ENCODE measurements at regions not wholly inside any gene's neighbourhood (a gene's known extent, or its start where the extent isn't known, plus 50 kb on each side); places are given as distances from the start of the nearest gene placed in this dataset.

- DNase-seq: no peak
Measured at GRCh38 chr6:141035312-141036200, 1097.2 kb upstream of the GJE1 start.

DNA sequence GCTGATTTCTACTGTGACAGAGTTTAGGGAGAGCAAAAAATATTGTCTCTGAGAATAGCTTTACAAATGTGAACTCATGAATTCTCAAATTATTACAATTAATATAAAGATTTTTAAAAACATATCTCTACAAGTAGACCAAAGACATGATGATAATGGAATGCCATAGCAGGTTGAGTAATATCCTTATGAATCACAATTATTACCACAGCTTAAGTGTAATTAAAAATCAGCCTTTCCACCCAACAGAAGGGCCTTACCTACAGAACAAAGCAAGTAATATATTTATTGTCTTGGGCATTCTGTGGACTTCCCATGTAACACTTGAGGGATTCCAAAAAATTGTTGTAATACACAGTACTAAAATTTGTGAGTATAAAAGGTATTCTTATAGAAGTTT, 1099.6 kb upstream of the GJE1 start:
- no peak for DNase-seq

- DNase-seq: no peak
Measured at GRCh38 chr6:141029908-141030307, 1102.8 kb upstream of the GJE1 start.

DNA sequence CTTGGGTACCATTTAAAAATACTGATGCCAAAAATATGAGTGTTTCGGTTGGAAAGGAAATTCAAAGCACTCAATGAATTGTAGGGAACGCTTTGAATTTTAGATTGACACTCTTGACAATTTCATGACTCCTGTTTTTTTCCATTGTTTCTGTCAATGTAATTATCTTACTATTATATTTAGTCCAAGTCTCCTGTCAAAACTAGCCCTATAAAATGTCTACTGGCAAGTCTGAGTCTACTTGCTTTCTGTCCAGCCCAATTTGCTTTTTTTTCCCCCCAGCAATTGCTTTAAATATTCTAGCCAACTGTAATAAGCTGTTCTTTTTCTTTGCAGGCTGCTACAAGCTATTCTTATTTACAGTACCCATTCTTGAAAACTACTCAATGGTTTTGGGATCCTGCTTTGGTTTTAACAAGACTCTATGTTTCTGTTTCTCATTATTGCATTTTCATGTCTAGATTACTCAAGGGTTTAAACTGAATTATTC, 1103.9 kb upstream of the GJE1 start:
- no peak for DNase-seq

- DNase-seq: no peak
Measured at GRCh38 chr6:141026504-141026903, 1106.2 kb upstream of the GJE1 start.

DNA sequence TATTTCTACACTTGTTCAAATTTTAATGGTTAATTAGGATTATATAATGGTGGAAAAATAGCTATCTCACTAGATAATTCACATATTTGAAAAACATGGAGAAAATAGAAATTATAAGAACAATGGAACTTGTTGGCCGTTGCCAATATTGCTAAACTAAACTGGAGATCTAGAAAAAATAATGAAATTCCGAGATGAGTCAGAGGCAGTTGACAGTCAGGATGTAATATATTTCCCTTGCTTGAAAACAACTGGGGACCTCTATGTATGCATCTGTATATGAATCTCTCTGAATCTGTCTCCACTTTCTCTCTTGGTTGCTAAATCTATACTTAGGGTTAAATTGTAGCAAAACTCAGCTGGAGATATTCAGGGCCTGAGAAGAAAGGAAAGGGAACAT, 1108.2 kb upstream of the GJE1 start:
- DNase-seq: no peak

DNA sequence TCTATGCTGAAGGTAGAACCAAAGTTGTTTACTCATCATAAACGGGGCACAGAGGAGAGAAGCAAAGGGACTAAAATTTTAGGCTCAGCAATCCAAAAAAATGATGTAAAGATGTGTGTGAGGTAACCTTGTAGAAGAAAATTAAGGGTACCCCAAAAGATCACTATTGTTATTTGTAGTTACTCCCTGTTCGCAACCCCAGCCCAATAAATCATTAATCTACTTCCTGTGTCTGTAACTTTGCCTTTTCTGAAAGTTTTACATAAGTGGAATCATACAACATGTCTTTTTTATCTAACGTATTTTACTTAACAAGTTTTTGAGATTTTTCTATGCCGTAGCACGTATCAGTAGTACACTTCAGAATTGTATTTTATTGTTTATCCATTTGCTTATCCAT, 1114.8 kb upstream of the GJE1 start:
- no peak for DNase-seq

DNA sequence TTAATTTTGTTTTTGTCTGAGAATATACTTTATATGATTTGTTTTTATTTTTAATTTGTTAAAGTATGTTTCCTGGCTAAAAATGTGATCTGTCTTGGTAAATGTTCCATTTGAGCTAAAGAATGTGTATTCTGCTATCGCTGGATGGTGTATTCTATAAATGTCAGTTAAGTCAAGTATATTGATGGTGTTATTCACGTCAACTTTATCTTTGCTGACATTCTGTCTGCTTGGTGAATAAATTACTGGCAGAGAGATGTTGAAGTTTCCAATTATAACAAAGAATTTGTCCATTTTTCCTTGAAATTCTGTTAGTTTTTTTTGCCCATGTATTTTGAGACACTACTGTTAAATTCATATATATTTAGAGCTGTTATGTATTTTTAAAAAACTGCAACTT, 1131.8 kb upstream of the GJE1 start:
- DNase-seq: no peak

DNA sequence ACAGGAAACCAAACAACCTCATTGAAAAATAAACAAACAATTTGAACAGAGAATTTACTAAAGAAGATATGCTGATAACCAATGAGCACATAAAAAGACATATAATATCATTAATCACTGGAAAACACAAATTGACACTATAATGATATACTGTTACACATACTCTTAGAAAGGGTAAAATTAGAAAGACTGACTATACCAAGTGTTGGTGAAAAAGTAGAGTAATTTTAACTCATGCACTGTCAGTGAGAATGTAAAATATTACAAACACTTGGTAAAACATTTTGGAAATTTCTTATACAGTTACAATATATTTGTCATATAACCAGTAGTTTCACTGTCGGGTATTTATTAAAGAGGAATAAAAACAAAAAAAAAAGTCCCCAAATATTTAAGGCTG, 1139.2 kb upstream of the GJE1 start:
- DNase-seq: no peak

GRCh38 chr6:140992678-140993077, 1140.0 kb upstream of the GJE1 start:
- no peak for DNase-seq

GRCh38 chr6:140988780-140989179, 1143.9 kb upstream of the GJE1 start:
- DNase-seq: no peak

DNA sequence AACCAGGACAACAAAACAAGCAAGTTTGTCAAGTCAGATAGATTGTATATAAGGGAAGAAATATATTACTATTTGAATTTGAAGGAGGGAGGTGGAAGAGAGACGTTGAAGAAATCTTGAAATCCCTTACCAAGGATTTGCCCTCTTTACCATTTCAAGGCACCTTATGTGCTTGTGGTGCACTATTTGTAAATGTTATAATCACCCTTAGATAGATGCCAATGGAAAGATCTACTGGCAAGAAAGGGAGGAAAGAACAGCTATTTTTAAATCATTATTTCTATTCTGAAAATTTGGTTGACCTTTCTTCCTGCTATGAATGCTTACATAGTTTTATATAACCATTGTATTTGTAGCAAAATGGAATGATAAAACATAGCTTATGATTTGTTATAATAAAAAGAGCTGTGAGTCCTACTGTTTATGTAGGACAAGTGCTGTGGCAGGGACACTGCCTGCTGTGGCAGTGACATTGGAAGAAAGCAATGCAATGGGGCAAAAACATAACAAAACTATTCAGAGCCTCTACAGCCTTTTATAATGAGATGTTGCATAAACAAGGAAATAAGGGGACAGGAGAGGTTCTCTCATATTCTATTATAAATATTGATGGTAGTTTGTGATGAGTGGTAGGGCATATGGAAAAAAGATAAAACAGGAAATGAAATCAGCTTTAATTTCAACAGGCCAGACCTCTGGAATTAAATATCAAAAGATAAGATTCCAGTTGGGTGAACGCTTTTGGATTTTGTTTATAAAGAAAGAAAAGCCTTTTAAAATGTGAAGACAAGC, 1145.2 kb upstream of the GJE1 start:
- DNase-seq: no peak

DNA sequence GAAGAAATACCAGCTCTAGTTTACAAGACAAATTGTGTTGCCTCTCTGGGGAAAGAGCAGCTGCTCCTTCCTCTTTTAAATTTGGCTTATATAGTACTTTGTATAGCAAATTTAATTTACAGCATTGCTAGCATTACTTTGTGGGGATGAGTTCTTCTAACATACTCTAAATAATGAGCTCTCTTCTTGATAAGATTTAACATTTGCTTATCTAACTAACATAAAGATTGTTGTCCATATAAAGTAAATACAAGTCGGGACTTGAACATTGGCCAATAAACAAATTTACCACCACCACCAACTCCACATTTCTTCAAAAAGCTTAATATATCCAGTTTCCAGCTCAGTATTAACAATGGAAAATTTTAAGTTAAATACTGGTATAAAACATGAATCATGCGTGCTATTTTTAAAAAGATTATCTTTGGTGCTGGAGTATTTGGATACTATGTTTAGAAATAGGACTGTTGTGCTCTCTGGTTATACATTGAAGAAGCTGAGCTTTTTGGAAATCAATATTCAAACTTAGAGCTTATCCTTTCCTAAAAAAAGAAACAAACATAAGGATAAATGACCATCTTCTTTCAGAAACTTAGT, 1146.9 kb upstream of the GJE1 start:
- no peak for DNase-seq

DNA sequence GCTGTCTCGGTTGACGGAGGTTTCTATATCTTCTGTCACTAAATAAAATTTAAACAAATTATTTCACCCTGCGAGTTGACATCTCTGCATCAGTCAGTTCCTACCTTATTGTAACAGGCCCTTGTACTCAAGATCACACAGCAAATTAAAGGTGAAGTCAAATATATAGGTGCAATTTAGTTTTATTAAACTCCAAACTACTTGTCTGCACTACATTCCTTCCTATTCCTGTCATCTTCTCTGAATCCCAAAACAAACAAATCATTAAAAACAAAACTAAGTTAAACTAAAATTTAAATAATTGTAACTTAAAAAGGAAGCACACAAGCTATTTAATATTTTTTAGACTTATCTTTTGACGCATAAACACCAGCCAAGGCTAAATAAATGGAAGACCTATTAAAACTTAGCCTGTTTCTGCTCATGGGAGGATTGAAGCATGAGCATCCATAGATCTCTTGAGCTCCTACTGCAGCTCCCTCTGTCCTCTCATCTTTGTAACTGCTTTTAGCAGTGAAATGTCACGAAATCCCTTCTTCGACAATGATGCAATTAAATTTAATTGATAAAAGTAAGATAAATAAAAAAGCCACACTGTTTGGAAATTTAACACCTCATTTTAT, 1152.3 kb upstream of the GJE1 start:
- DNase-seq: no peak

DNA sequence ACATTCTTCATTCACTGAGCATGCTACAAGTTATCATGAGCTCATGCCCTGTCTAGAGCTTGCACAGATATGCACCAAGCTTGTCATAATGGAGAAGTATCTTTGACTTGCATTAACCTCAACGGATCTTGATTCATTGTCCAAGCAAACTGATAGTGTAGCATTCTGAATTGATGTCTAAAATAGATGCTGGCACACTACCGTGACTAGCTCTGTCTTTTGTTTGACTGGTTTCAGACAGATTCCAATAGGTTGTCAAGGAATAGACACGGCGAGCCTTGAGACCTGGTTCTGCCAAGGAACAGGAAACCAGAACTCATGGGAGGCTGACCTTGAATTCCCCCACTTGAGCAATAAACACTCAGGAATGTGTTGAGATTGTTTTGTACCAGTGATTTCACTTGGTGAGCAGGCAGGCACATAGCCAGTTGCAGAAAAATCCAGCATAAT, 1153.1 kb upstream of the GJE1 start:
- DNase-seq: no peak

DNA sequence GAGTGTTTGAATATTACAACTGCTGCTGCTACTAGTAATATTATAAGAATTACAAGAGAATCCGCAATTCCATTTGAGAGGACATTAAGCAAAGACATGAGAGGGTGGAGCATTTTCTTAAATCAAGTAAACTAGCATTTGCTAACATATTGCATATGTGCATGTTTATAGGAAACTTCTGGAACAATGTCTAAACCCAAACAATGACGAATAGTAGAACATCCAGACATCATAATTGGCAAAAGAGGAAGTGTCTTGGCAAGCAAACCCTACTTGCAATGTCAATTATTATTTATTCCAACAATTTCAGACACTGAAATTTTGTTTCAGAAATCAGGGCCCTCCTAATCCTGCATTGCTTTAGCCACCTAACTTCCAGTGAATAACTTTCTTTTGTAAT, 1155.3 kb upstream of the GJE1 start:
- no peak for DNase-seq

GRCh38 chr6:140976806-140977205, 1155.9 kb upstream of the GJE1 start:
- no peak for DNase-seq

DNA sequence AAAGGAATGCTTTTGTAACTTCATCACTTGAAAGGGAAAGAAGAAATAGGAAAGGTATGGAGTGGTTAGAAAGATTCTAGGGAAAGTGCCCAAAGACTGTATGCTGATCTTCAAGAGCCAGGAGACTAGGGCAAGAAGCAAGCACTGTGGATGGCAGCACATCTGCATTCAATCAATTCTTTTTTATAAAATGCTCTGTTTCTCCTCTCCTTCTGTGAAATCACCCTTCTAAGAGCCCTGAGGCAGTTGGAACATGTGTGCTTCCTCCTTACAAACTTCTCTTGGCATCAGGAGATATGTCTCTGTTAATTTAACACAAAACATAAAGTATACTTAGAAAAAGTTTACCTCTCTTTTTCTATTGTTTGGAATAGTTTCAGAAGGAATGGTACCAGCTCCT, 1162.2 kb upstream of the GJE1 start:
- no peak for DNase-seq

DNA sequence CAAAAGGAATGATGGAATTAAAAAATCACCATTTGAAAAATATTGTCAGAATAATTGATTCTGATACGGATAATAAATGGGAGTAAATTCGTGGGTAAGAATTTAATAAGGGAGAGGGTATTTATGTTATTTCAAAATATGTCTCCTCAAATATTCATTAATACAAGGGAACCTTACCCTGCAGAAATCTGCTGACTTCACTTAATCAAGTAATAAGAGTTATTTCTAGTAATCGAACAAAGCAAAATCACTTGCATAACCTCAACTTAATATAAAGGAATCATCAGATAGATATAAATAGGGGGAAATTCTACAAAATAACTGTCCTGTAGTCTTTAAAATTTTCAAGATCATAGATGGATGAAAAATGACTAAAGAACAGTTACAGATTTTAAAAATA, 1164.7 kb upstream of the GJE1 start:
- no peak for DNase-seq

GRCh38 chr6:140966676-140967075, 1166.0 kb upstream of the GJE1 start:
- DNase-seq: no peak

GRCh38 chr6:140960566-140960965, 1172.2 kb upstream of the GJE1 start:
- DNase-seq: no peak

DNA sequence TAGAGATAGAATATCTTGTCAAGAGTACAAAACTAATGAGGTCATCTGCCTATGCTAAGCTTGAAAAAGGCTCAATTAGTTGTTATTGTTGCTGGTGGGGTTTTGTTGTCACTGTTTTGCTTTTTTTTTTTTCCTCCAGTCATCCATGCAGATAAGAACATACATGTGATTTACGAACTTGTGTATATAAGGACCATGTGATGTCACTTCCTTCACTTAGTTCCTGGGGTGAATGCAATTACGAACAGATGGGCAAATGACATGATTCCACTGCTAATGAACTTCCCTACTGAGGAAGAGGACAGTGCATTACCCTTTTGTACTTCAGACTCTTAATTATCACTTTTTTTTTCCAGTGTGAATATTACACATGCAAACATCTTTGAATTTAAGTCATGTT, 1175.3 kb upstream of the GJE1 start:
- DNase-seq: no peak

Measured in midbrain (tissue), 1 donor.